DMS 273 (cell line): ENCODE measurements at regions not wholly inside any gene's neighbourhood (a gene's known extent, or its start where the extent isn't known, plus 50 kb on each side); places are given as distances from the start of the nearest gene placed in this dataset.

Source experiments
- DNase-seq: peaks from one replicate; lab custom pipeline; 2025; ENCODE audit not compliant: unreplicated experiment; lab: John Stamatoyannopoulos, UW

GRCh38 chr16:65876056-65876408 lies 490.5 kb upstream of the CDH5 start:
- DNase-seq: no peak

- no peak for DNase-seq
These were observed 491.0 kb upstream of the CDH5 start for GRCh38 chr16:65875381-65876055.

- DNase-seq: no peak
These were observed 497.2 kb upstream of the CDH5 start for GRCh38 chr16:65869261-65869660.

GRCh38 chr16:65867276-65867960 lies 499.1 kb upstream of the CDH5 start:
- no peak for DNase-seq

- DNase-seq: no peak
These were observed 503.3 kb upstream of the CDH5 start for GRCh38 chr16:65863236-65863635.

GRCh38 chr16:65861131-65861731 lies 505.3 kb upstream of the CDH5 start:
- DNase-seq: no peak

- DNase-seq: no peak
These were observed 511.0 kb upstream of the CDH5 start for GRCh38 chr16:65855171-65856145.

GRCh38 chr16:65846210-65846602 lies 520.3 kb upstream of the CDH5 start:
- no peak for DNase-seq

GRCh38 chr16:65845466-65846209 lies 520.9 kb upstream of the CDH5 start:
- DNase-seq: no peak

- no peak for DNase-seq
These were observed 522.5 kb upstream of the CDH5 start for GRCh38 chr16:65843941-65844340.

- no peak for DNase-seq
These were observed 524.4 kb upstream of the CDH5 start for GRCh38 chr16:65842067-65842466.

GRCh38 chr16:65838001-65838400 lies 528.5 kb upstream of the CDH5 start:
- DNase-seq: no peak

- DNase-seq: no peak
These were observed 529.0 kb upstream of the CDH5 start for GRCh38 chr16:65837464-65837863.

- DNase-seq: no peak
These were observed 531.8 kb upstream of the CDH5 start for GRCh38 chr16:65834688-65835087.

GRCh38 chr16:65833171-65833871 lies 533.2 kb upstream of the CDH5 start:
- DNase-seq: no peak

GRCh38 chr16:65832679-65833078 lies 533.8 kb upstream of the CDH5 start:
- no peak for DNase-seq

GRCh38 chr16:65831903-65832666 lies 534.4 kb upstream of the CDH5 start:
- no peak for DNase-seq

GRCh38 chr16:65829076-65829475 lies 537.4 kb upstream of the CDH5 start:
- no peak for DNase-seq

- DNase-seq: no peak
These were observed 538.2 kb upstream of the CDH5 start for GRCh38 chr16:65828296-65828695.
